ENCODE measurements at regions not wholly inside any gene's neighbourhood (a gene's known extent, or its start where the extent isn't known, plus 50 kb on each side); places are given as distances from the start of the nearest gene placed in this dataset.

DNA sequence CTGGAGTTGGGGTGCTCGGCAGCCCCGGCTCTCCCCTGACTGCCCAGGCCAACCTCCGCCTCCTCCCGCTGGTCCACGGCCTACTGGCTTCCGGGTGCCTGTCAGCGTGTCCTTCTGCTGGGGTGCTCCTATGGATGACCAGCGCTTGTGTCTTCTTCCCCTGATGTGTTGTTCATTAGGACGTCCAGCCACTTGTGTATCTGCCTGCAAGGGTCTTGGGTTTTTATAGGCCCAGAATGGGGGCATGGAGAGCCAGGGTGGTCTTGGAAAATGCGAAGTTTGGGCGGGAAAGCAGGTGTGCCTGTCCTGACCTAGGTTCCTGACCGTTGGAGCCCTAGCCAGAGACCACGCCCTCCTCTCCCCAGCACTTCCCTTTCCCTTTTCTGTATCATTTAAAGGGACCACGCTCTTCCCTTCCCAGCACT, 139.8 kb downstream of the SLITRK5 start:
- no peak for TF ChIP-seq POLR2AphosphoS5 (IDR thresholded peaks at IDR 0.05; ENCODE audit: borderline replicate concordance, low read depth, low read length)
- no peak for TF ChIP-seq EZH2 (IDR thresholded peaks at IDR 0.05)
